ENCODE measurements at regions not wholly inside any gene's neighbourhood (a gene's known extent, or its start where the extent isn't known, plus 50 kb on each side); places are given as distances from the start of the nearest gene placed in this dataset.

- ChIA-PET CTCF (no interaction called here), POLR2A (no interaction called here)
- no peaks in the 10 kb centered on the region for H3K9me3 ChIP-seq
- no peak overlapping the region for H3K4me3 ChIP-seq
- TF ChIP-seq HES2 (IDR thresholded peaks at IDR 0.05): no peak
- no peak for TF ChIP-seq PBX3 (IDR thresholded peaks at IDR 0.05)
- no peak for TF ChIP-seq ZFP36 (IDR thresholded peaks at IDR 0.05; ENCODE audit: borderline replicate concordance, partially characterized antibody)
- TF ChIP-seq SMC3 (IDR thresholded peaks at IDR 0.05): no peak
- no peak for TF ChIP-seq EHF (CRISPR knock-in tag; IDR thresholded peaks at IDR 0.05)
- no peak for TF ChIP-seq ELK1 (IDR thresholded peaks at IDR 0.05; ENCODE audit: low read depth, low read length)
- no peak for TF ChIP-seq HOXB13 (CRISPR knock-in tag; IDR thresholded peaks at IDR 0.05; ENCODE audit: low read depth)
- no peak for TF ChIP-seq ZC3H11A (IDR thresholded peaks at IDR 0.05)
- TF ChIP-seq KDM5A (IDR thresholded peaks at IDR 0.05): no peak
- TF ChIP-seq ATOH8 (CRISPR knock-in tag; IDR thresholded peaks at IDR 0.05; ENCODE audit: low read depth): no peak
- no peak for TF ChIP-seq BHLHE40 (IDR thresholded peaks at IDR 0.05; ENCODE audit: low read depth, low read length)
- no peak for TF ChIP-seq NFE2L2 (conservative IDR thresholded peaks at IDR 0.05; ENCODE audit: low read length)
- H3K4me2 ChIP-seq: no peak overlapping the region
- H3K27ac ChIP-seq: no peak overlapping the region
- DNase-seq (ENCODE audit: low read depth in 1 of 2, low spot score in 1 of 2): no peak
- 73% methylated on average over 5 of the region's 5 CpGs for WGBS (ENCODE audit: missing lambda C conversion rate)
- FAIRE-seq: no peak
- H3K4me1 ChIP-seq: no peaks in the 10 kb centered on the region
- ATAC-seq: no peak
These were observed 133.7 kb upstream of the STMND1 start for GRCh38 chr6:16968101-16968500.

GRCh38 chr6:16967470-16967817, 134.4 kb upstream of the STMND1 start:
- no peak for TF ChIP-seq USF2 (IDR thresholded peaks at IDR 0.05)
- TF ChIP-seq BHLHE40 (IDR thresholded peaks at IDR 0.05; ENCODE audit: low read depth, low read length): no peak
- TF ChIP-seq ZFP36 (IDR thresholded peaks at IDR 0.05; ENCODE audit: borderline replicate concordance, partially characterized antibody): no peak
- no peak for TF ChIP-seq POLR2AphosphoS2 (conservative IDR thresholded peaks at IDR 0.05; ENCODE audit: low read length)
- TF ChIP-seq CEBPB (IDR thresholded peaks at IDR 0.05): no peak
- H3K4me3 ChIP-seq: no peak overlapping the region
- no peaks in the 10 kb centered on the region for H3K4me1 ChIP-seq
- CTCF ChIA-PET: interaction anchor here (3.7 kb wide), 1 partner anchor 196 kb away, joined by 18 read pairs; no protein-coding TSS in a partner anchor
- H3K27ac ChIP-seq: no peak overlapping the region
- H3K4me2 ChIP-seq: no peak overlapping the region
- no peak for DNase-seq (ENCODE audit: low read depth in 1 of 2, low spot score in 1 of 2)
- POLR2A ChIA-PET: no interaction called here
- H3K9me3 ChIP-seq: no peaks in the 10 kb centered on the region
- 80% methylated on average over 2 of the region's 2 CpGs for WGBS (ENCODE audit: missing lambda C conversion rate)
- ATAC-seq: no peak
- no peak for FAIRE-seq

GRCh38 chr6:16966791-16967469, 134.9 kb upstream of the STMND1 start:
- ChIA-PET CTCF (interaction anchor here (3.7 kb wide), 1 partner anchor 196 kb away, joined by 18 read pairs; no protein-coding TSS in a partner anchor), POLR2A (no interaction called here)
- ATAC-seq (no peak), DNase-seq (ENCODE audit: low read depth in 1 of 2, low spot score in 1 of 2) (no peak), FAIRE-seq (no peak)
- Histone ChIP-seq H3K4me2 (no peak overlapping the region), H3K9me3 (no peaks in the 10 kb centered on the region), H3K4me3 (no peak overlapping the region), H3K4me1 (no peaks in the 10 kb centered on the region), H3K27ac (no peak overlapping the region)
- 66% methylated on average over 5 of the region's 5 CpGs for WGBS (ENCODE audit: missing lambda C conversion rate)
- TF ChIP-seq CHD2 (IDR thresholded peaks at IDR 0.05; ENCODE audit: low read length, partially characterized antibody) (no peak), HEYL (CRISPR knock-in tag; IDR thresholded peaks at IDR 0.05) (no peak), JUN (IDR thresholded peaks at IDR 0.05) (no peak), JUNB (IDR thresholded peaks at IDR 0.05) (no peak), NFE2L2 (conservative IDR thresholded peaks at IDR 0.05; ENCODE audit: low read length) (no peak), TP53 (CRISPR knock-in tag; IDR thresholded peaks at IDR 0.05) (no peak), MAX (IDR thresholded peaks at IDR 0.05) (no peak), PHF8 (IDR thresholded peaks at IDR 0.05; ENCODE audit: borderline replicate concordance, low read depth) (no peak), HES2 (IDR thresholded peaks at IDR 0.05) (no peak), SMC3 (IDR thresholded peaks at IDR 0.05) (no peak), CHD4 (IDR thresholded peaks at IDR 0.05; ENCODE audit: borderline replicate concordance) (no peak), ATOH8 (CRISPR knock-in tag; IDR thresholded peaks at IDR 0.05; ENCODE audit: low read depth) (no peak), ZNF302 (CRISPR knock-in tag; IDR thresholded peaks at IDR 0.05) (no peak), MYC (IDR thresholded peaks at IDR 0.05; ENCODE audit: borderline replicate concordance, low read length) (no peak), HOXB13 (CRISPR knock-in tag; IDR thresholded peaks at IDR 0.05; ENCODE audit: low read depth) (no peak), MAFK (IDR thresholded peaks at IDR 0.05; ENCODE audit: partially characterized antibody) (no peak), CEBPB (IDR thresholded peaks at IDR 0.05) (no peak), FOSL2 (IDR thresholded peaks at IDR 0.05) (no peak), FOSL2 (CRISPR knock-in tag; IDR thresholded peaks at IDR 0.05) (no peak)
